RWPE2 (cell line): ENCODE measurements at regions not wholly inside any gene's neighbourhood (a gene's known extent, or its start where the extent isn't known, plus 50 kb on each side); places are given as distances from the start of the nearest gene placed in this dataset.

Source experiments
- ATAC-seq: fragments of 200-7000 bp; cut with Tn5 transposase; 3 replicates; pipeline ENCODE4 v1.9.1; 2021; ENCODE audit warnings: low read depth
- DNase-seq: peaks from one replicate; pipeline ENCODE4 v3.0.0-alpha.2; 2020; ENCODE audit warnings: low spot score
- H3K27ac ChIP-seq: fragments of 450-650 bp; 2 replicates; pipeline ENCODE4 v1.5.1; 2017; ENCODE audit warnings: mild to moderate bottlenecking; ENCODE audit not compliant: poor library complexity, severe bottlenecking
- H3K27me3 ChIP-seq: fragments of 250-450 bp; sonication (Bioruptor Pico); 2 replicates; pipeline ENCODE4 v1.5.1; 2021; ENCODE audit warnings: mild to moderate bottlenecking, moderate library complexity; ENCODE audit not compliant: insufficient read depth, poor library complexity, severe bottlenecking
- H3K36me3 ChIP-seq: fragments of 250-450 bp; sonication (Bioruptor Pico); 2 replicates; pipeline ENCODE4 v1.5.1; 2020; ENCODE audit warnings: low read depth, mild to moderate bottlenecking, moderate library complexity
- H3K4me1 ChIP-seq: fragments of 250-450 bp; sonication (Bioruptor Pico); 2 replicates; pipeline ENCODE4 v1.5.1; 2021; ENCODE audit warnings: mild to moderate bottlenecking, moderate library complexity; ENCODE audit not compliant: insufficient read depth, poor library complexity, severe bottlenecking
- H3K4me3 ChIP-seq: fragments of 250-450 bp; sonication (Bioruptor Pico); 2 replicates; pipeline ENCODE4 v1.5.1; 2021; ENCODE audit warnings: mild to moderate bottlenecking, moderate library complexity; ENCODE audit not compliant: severe bottlenecking
- H3K9me3 ChIP-seq: fragments of 250-450 bp; sonication (Bioruptor Pico); 2 replicates; pipeline ENCODE4 v1.5.1; 2021; ENCODE audit warnings: mild to moderate bottlenecking, moderate library complexity; ENCODE audit not compliant: severe bottlenecking
- TF ChIP-seq, protein P1 (sequence below): fragments of 450-650 bp; IDR thresholded peaks from one replicate; pipeline ENCODE4 v1.5.1; 2017; ENCODE audit warnings: mild to moderate bottlenecking, moderate library complexity; ENCODE audit not compliant: poor library complexity, severe bottlenecking

DNA sequence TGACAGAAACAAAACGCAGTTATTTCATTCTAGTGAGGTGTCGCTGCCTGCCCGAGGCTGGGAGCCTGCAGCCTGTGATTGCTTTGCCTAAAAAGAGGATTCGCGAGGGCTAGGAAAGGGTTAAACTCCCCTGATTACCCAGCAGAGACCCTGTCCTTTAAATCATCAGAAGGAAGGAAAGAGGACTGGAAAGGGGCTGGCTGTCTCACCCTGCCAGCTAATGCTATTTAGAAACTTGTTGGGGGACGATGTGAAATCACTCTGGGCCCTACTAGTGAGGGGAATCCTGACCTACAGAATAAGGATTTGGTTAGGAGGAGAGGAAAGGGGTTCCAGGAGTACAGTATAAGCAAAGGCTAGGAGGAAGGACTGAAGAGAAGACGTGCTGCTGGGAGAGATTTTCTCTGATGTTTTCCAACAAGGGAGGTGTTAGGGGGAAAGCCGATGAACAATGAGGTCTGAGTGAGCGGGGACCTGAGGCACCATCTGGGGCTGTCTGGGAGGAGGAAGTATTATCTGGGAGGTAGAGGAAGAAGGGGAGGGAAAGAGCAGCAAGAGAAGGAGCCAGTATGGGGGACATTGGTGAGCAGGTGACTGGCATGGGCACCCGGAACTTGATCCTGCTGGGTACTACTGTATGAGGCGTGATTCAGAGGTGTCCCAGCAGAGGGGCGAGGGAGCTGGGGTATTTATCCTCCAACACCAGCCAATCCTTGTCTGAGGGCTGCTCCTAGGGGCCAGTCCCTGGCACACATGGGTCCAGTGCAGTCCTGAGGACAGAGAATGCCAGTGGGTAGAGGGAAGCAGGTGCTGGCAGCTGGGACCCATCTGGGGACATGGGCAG lies 55.7 kb upstream of the PTPRS start:
- ATAC-seq = no peak
- Histone ChIP-seq H3K27me3 (peaks cover 12% of the 10 kb centered on the region), H3K9me3 (no peaks in the 10 kb centered on the region), H3K4me1 (no peaks in the 10 kb centered on the region), H3K4me3 (no peak overlapping the region), H3K27ac (no peak overlapping the region), H3K36me3 (no peaks in the 10 kb centered on the region)
- DNase-seq = no peak
- TF ChIP-seq, protein P1, sequence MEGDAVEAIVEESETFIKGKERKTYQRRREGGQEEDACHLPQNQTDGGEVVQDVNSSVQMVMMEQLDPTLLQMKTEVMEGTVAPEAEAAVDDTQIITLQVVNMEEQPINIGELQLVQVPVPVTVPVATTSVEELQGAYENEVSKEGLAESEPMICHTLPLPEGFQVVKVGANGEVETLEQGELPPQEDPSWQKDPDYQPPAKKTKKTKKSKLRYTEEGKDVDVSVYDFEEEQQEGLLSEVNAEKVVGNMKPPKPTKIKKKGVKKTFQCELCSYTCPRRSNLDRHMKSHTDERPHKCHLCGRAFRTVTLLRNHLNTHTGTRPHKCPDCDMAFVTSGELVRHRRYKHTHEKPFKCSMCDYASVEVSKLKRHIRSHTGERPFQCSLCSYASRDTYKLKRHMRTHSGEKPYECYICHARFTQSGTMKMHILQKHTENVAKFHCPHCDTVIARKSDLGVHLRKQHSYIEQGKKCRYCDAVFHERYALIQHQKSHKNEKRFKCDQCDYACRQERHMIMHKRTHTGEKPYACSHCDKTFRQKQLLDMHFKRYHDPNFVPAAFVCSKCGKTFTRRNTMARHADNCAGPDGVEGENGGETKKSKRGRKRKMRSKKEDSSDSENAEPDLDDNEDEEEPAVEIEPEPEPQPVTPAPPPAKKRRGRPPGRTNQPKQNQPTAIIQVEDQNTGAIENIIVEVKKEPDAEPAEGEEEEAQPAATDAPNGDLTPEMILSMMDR = no peak

DNA sequence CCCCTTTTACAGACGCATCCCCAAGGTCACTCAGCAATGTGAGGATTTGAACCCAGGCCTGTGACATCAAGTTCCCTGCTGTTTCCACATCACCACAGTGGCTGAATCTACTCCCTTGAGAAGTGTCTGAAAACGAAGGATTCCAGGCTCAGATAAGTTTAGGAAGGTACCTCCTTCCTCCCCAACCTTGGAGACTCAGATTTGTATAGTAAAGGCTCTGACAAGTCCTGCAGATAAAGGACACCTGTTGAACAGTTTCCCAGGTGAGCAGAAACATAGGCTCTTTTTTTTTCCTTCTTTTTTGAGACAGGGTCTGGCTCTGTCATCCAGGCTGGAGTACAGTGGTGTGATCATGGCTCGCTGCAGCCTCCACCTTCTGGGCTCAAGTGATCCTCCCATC lies 56.4 kb upstream of the PTPRS start:
- ATAC-seq (no peak), DNase-seq (no peak)
- Histone ChIP-seq H3K27ac (no peak overlapping the region), H3K9me3 (no peaks in the 10 kb centered on the region), H3K4me1 (no peaks in the 10 kb centered on the region), H3K36me3 (no peaks in the 10 kb centered on the region), H3K27me3 (peaks cover 12% of the 10 kb centered on the region), H3K4me3 (no peak overlapping the region)
- TF ChIP-seq, protein P1 = no peak

DNA sequence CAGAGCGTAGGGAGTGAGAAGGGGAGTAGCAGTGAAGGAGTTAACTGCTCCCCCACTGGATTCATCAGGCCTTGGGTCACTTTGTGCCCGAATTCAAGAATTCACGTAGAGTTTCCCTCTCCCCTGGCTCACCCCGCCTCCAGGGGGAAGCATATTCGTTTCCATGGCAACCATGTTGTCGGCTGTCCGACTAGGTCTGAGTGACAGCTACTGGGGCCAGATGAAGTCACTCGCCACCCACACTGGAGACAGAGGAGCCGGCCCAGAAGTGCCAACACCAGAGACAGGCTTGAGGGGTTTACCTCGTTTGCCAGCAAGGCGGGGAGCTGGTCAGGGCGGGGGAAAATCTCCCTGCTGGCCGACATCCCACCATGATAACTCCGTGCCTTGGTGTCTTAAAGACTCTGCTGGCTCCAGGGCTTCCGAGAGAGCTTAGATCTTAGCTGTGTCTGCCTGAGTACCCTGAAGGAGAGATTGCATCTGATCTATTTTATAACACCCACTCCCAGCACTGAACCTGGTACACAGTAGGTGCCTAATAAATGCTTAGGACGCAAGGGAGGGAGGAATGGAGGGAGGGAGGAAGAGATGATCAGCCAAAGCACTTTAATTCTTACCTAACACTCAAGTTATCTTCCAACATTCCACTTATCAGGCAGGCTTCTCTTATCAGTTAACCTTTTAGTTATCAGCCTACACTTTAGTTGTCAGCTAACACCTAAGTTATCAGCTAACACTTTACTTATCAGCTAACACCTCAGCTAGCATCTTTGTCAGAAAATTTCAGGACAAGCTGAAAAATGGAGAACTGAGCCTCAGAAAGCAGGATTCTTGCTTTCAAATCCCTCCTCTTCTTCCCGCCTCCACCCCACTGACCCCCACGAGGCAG lies 57.2 kb upstream of the ZNRF4 start:
- H3K36me3 ChIP-seq = no peaks in the 10 kb centered on the region
- TF ChIP-seq, protein P1 = no peak
- peaks cover 12% of the 10 kb centered on the region for H3K27me3 ChIP-seq
- no peaks in the 10 kb centered on the region for H3K4me1 ChIP-seq
- no peak overlapping the region for H3K27ac ChIP-seq
- H3K9me3 ChIP-seq = no peaks in the 10 kb centered on the region
- DNase-seq (no peak), ATAC-seq (no peak)
- no peak overlapping the region for H3K4me3 ChIP-seq

DNA sequence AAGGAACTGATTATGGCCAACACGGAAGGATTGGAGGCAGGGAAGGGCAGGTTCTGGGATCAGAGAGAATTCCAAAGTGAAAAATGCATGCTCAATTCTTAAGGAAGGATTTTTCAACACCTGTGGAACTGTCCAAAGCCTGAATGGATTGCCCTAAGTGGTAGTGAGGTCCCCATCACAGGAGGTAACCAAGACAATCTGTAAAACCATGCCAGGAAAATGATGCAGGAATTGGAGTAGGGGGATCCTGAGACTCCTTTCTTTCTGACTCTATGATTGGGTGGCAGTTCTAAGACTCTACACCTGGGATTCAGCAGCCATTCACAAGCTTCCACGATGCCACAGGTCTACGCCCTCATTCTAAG lies 56.5 kb upstream of the ZNRF4 start:
- ATAC-seq (no peak), DNase-seq (no peak)
- H3K4me3 ChIP-seq = no peak overlapping the region
- no peak overlapping the region for H3K27ac ChIP-seq
- H3K27me3 ChIP-seq = peaks cover 8% of the 10 kb centered on the region
- H3K36me3 ChIP-seq = no peaks in the 10 kb centered on the region
- no peaks in the 10 kb centered on the region for H3K4me1 ChIP-seq
- TF ChIP-seq, protein P1 = no peak
- no peaks in the 10 kb centered on the region for H3K9me3 ChIP-seq
